NCI-H1048 (cell line): ENCODE measurements at regions not wholly inside any gene's neighbourhood (a gene's known extent, or its start where the extent isn't known, plus 50 kb on each side); places are given as distances from the start of the nearest gene placed in this dataset.
A peak's percentile ranks its signal among the peaks of the same experiment; 100 is the strongest.
"Not testable (repeated sequence)": the region's sequence is repeated elsewhere in the genome, so short reads cannot be mapped to it uniquely, and the experiment has no call there.

Source experiments
- DNase-seq: peaks from one replicate; lab custom pipeline; 2025; lab: John Stamatoyannopoulos, UW

- no peak for DNase-seq
Measured at GRCh38 chr10:80949785-80950184, 412.1 kb downstream of the SH2D4B start.

GRCh38 chr10:80952436-80952835 lies 414.7 kb downstream of the SH2D4B start:
- no peak for DNase-seq

- DNase-seq = no peak
Measured at GRCh38 chr10:80957161-80957560, 419.5 kb downstream of the SH2D4B start.

- no peak for DNase-seq
Measured at GRCh38 chr10:80964179-80964578, 426.5 kb downstream of the SH2D4B start.

GRCh38 chr10:80964955-80965614 lies 427.4 kb downstream of the SH2D4B start:
- no peak for DNase-seq

GRCh38 chr10:80966326-80966986 lies 428.8 kb downstream of the SH2D4B start:
- DNase-seq = no peak

GRCh38 chr10:80967357-80967756 lies 429.7 kb downstream of the SH2D4B start:
- not testable (repeated sequence) for DNase-seq

GRCh38 chr10:80968903-80969302 lies 431.2 kb downstream of the SH2D4B start:
- no peak for DNase-seq

GRCh38 chr10:80971461-80971860 lies 433.8 kb downstream of the SH2D4B start:
- DNase-seq = no peak

GRCh38 chr10:80976658-80977057 lies 439.0 kb downstream of the SH2D4B start:
- peak; percentile 21 for DNase-seq

- DNase-seq = no peak
Measured at GRCh38 chr10:80985102-80985501, 447.4 kb downstream of the SH2D4B start.

GRCh38 chr10:80986596-80986995 lies 448.9 kb downstream of the SH2D4B start:
- DNase-seq = no peak

GRCh38 chr10:80988755-80989154 lies 451.1 kb downstream of the SH2D4B start:
- no peak for DNase-seq

GRCh38 chr10:80996615-80997193 lies 459.0 kb downstream of the SH2D4B start:
- no peak for DNase-seq

- DNase-seq = no peak
Measured at GRCh38 chr10:81000781-81001180, 463.1 kb downstream of the SH2D4B start.

- no peak for DNase-seq
Measured at GRCh38 chr10:81002382-81002781, 464.7 kb downstream of the SH2D4B start.

- no peak for DNase-seq
Measured at GRCh38 chr10:81007872-81008271, 470.2 kb downstream of the SH2D4B start.

- DNase-seq = no peak
Measured at GRCh38 chr10:81008726-81009125, 471.0 kb downstream of the SH2D4B start.

GRCh38 chr10:81009296-81009695 lies 471.6 kb downstream of the SH2D4B start:
- no peak for DNase-seq

GRCh38 chr10:81013771-81014170 lies 476.1 kb downstream of the SH2D4B start:
- DNase-seq = no peak

GRCh38 chr10:81019029-81019890 lies 481.6 kb downstream of the SH2D4B start:
- DNase-seq = peak; percentile 20

GRCh38 chr10:81021428-81022129 lies 483.9 kb downstream of the SH2D4B start:
- no peak for DNase-seq
